Activated gamma-delta T cell treated with anti-CD3 and anti-CD28 coated beads, Interleukin-2, amount 50 U/mL, for 16 hours (primary cell): ENCODE measurements at regions not wholly inside any gene's neighbourhood (a gene's known extent, or its start where the extent isn't known, plus 50 kb on each side); places are given as distances from the start of the nearest gene placed in this dataset.

ENCODE experiments used
- DNase-seq: peaks from one replicate; pipeline ENCODE4 v3.0.0-alpha.2; 2020; ENCODE audit warnings: low read depth

DNA sequence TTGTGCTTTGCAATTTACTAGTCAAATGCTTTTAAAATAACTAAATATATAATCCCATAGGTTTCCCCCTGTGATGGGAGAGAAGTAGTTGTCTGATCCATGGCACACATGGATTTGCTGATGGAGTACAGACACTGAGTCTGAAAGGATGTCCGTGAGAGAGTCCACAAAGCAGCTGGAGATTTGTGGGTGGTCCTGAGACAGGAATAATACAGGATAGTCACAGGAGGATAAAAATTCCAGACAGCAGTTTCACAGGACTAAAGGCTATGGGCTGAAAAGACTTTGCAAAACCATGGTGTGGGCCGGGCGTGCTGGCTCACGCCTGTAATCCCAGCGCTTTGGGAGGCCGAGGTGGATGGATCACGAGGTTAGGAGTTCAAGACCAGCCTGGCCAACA, 58.7 kb upstream of the ZFR start:
- no peak for DNase-seq

DNA sequence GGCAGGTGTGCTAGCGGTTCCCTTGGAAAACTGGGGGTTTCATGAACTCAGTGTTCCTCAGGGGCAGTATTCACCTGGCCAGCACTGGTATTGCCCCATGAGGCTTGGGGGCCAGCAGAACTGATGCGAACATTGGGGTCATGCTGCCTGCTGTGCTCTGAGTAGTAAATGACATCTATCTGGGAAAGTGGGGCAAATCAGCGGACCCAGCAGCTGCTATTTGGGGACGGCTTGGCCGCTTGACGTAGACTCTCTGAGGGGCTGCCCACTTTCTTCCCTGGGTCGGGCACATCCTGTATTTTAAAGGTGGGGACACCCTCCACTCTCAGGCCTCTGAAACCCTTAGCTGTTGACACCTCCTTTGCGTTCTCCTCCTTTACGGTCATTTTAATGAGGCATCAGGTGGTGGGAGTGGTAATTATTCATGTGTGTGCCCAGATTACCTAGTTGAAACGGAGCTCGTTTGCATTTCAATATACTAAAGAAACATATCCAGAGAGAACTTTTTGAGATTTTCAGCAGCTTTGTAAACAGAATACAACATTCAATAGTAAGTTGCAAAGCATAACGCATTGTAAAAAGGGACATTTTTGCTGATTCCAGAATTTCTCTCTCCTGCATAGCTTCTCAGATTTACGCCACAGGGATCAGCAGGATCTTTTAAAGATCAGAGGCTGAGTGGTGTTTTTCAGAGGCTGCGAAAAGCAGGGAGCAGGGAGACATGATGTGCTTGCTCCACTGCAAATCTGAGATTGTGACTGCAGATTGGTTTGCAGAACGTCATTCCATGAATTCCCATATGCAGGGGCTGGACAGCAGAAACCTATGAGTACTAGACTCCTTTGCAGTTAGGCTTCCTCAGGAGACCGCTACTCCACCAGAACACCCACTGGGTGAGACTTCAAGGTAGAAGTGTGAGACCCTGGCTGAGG, 56.8 kb upstream of the ZFR start:
- DNase-seq = no peak

DNA sequence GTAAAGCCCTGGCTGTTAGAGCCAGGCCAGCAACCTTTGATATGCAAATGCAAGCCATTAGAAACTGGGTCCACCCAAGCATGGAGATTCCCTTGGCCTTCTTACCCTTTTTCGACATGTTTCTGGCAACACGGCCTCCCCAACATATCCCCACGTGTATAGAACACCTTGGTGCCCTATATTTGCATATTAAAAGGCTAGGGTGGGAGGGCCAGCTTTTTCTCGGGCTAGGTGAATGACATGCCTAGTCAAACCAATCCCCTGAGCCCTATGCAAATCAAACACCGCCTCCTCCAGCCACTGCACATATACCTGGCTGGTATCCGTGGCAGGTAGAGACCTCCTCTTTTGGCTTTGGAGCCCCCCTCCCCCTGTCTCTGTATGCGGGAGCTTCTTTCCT, 55.6 kb upstream of the ZFR start:
- DNase-seq = no peak

DNA sequence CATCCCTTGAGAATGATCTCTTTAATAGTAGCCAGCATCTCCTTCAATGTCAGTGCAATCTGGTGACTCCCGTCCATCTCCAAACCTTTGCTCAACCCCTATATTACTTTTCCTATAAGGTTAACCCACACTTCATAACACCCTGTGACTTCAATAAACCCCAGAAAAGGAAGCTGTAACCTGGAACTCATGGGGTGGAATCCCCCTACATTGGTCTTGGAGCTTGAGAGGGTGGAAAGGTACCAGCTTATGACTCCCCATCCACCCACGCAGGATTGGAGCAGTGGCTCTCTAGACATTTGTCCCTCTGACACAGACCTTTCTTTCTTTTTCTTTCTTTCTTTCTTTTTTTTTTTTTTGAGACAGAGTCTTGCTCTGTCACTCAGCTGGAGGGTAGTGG, 54.7 kb upstream of the ZFR start:
- no peak for DNase-seq

DNA sequence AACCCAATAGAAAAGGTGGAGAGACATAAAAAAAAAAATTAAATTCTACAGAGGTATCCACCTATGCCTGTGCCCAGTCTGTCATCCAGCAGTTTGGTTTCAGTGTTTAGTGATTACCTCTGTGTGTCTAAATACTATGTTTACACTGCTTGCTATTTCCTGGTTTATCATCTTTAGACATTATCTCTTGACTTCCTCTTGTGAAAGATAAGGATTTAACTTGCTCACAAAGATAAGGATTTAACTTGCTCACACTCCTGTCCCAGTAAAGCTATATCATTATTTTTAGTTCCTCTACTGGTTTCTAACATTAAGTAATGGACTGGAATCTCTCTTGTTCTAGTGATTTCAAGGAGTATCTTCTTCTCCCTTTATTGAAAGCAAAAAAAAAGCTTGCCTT, 53.9 kb upstream of the ZFR start:
- DNase-seq = no peak

DNA sequence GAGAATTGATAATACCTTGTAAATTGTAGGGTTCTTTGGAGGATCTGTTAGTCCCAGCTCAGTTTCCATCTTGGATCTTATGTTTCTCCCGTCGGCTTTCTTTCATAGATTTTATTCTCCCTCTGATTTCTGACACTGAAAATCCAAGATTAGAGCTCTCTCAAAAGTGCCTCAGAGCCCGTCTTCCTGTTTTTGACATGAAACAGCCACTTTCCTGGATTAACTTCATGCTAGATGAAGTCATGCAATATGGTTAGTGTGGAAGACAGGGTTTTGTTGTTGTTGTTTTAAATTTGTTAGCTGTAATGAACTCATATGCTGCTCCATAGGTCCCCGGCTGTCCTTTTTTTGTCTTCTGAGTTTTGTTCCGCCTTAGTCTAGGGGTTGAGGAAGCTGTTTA, 51.6 kb upstream of the ZFR start:
- DNase-seq = no peak

DNA sequence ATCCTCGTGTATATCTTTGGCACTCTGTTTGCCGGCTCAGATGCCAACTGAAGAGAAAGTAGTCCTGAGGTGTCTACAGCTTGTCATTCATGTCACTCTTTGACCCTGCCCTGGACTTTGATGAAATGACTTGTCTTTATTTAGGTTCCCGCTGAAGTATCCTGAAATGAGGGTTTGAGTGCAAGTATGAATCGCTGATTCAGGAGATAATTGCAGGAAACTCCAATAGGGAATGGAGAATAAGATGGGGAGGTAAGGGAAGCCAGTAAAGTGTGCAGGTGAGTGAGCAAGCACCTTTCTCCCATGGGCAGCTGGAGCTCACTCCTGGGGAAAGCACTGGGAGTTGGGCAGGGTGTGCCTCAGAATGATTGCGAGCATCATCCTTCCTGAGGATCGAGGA, 50.3 kb upstream of the ZFR start:
- DNase-seq = no peak
